ENCODE measurements at regions not wholly inside any gene's neighbourhood (a gene's known extent, or its start where the extent isn't known, plus 50 kb on each side); places are given as distances from the start of the nearest gene placed in this dataset.
"Not testable (repeated sequence)": the region's sequence is repeated elsewhere in the genome, so short reads cannot be mapped to it uniquely, and the experiment has no call there.

GRCh38 chr7:93048136-93048930, 69.4 kb downstream of the SAMD9 start:
- FAIRE-seq (no peak), DNase-seq (ENCODE audit: low spot score in 2 of 2) (no peak)

- DNase-seq (ENCODE audit: low spot score in 2 of 2) (no peak), FAIRE-seq (no peak)
These were observed 70.2 kb downstream of the SAMD9 start for GRCh38 chr7:93047514-93048099.

- DNase-seq (ENCODE audit: low spot score in 2 of 2) = no peak
- no peak for FAIRE-seq
These were observed 71.1 kb downstream of the SAMD9 start for GRCh38 chr7:93046641-93047040.

- FAIRE-seq (no peak), DNase-seq (ENCODE audit: low spot score in 2 of 2) (no peak)
These were observed 73.5 kb downstream of the SAMD9 start for GRCh38 chr7:93044147-93044810.

- DNase-seq (ENCODE audit: low spot score in 2 of 2) = peak in 1 of 2 donors; percentile 18
These were observed 74.3 kb downstream of the SAMD9 start for GRCh38 chr7:93043385-93043985.

GRCh38 chr7:93040355-93040754, 77.4 kb downstream of the SAMD9 start:
- DNase-seq (ENCODE audit: low spot score in 2 of 2) = no peak
- FAIRE-seq = no peak

More at GRCh38 chr7:93043385-93043985, 74.3 kb downstream of the SAMD9 start:
- FAIRE-seq = no peak

GRCh38 chr7:93039786-93040185, 78.0 kb downstream of the SAMD9 start:
- DNase-seq (ENCODE audit: low spot score in 2 of 2) (no peak), FAIRE-seq (no peak)

- FAIRE-seq (no peak), DNase-seq (ENCODE audit: low spot score in 2 of 2) (no peak)
These were observed 78.5 kb downstream of the SAMD9 start for GRCh38 chr7:93039282-93039681.

GRCh38 chr7:93036807-93037206, 81.0 kb downstream of the SAMD9 start:
- FAIRE-seq = no peak

GRCh38 chr7:93036149-93036640, 81.6 kb downstream of the SAMD9 start:
- no peak for DNase-seq (ENCODE audit: low spot score in 2 of 2)
- FAIRE-seq = no peak

More at GRCh38 chr7:93036807-93037206, 81.0 kb downstream of the SAMD9 start:
- no peak for DNase-seq (ENCODE audit: low spot score in 2 of 2)

GRCh38 chr7:93031795-93032194, 86.0 kb downstream of the SAMD9 start:
- FAIRE-seq (no peak), DNase-seq (ENCODE audit: low spot score in 2 of 2) (no peak)

GRCh38 chr7:93030605-93031225, 87.1 kb downstream of the SAMD9 start:
- DNase-seq (ENCODE audit: low spot score in 2 of 2) (no peak), FAIRE-seq (no peak)

- FAIRE-seq = no peak
- no peak for DNase-seq (ENCODE audit: low spot score in 2 of 2)
These were observed 88.7 kb downstream of the SAMD9 start for GRCh38 chr7:93029056-93029455.

GRCh38 chr7:93028610-93029009, 89.2 kb downstream of the SAMD9 start:
- no peak for FAIRE-seq
- DNase-seq (ENCODE audit: low spot score in 2 of 2) = no peak

- FAIRE-seq = no peak
These were observed 90.7 kb downstream of the SAMD9 start for GRCh38 chr7:93027044-93027443.

GRCh38 chr7:93026425-93026824, 91.4 kb downstream of the SAMD9 start:
- FAIRE-seq = no peak

More at GRCh38 chr7:93027044-93027443, 90.7 kb downstream of the SAMD9 start:
- DNase-seq (ENCODE audit: low spot score in 2 of 2) = no peak

GRCh38 chr7:93025389-93025788, 92.4 kb downstream of the SAMD9 start:
- FAIRE-seq = no peak
- DNase-seq (ENCODE audit: low spot score in 2 of 2) = no peak

More at GRCh38 chr7:93026425-93026824, 91.4 kb downstream of the SAMD9 start:
- no peak for DNase-seq (ENCODE audit: low spot score in 2 of 2)

- not testable (repeated sequence) for DNase-seq (ENCODE audit: low spot score in 2 of 2); FAIRE-seq
These were observed 94.8 kb downstream of the SAMD9 start for GRCh38 chr7:93022931-93023478.

- FAIRE-seq = no peak
These were observed 96.0 kb downstream of the SAMD9 start for GRCh38 chr7:93021748-93022147.

GRCh38 chr7:93018716-93019115, 99.1 kb downstream of the SAMD9 start:
- FAIRE-seq (no peak), DNase-seq (ENCODE audit: low spot score in 2 of 2) (no peak)

More at GRCh38 chr7:93021748-93022147, 96.0 kb downstream of the SAMD9 start:
- DNase-seq (ENCODE audit: low spot score in 2 of 2) = no peak
